Activated CD8-positive, alpha-beta memory T cell treated with anti-CD3 and anti-CD28 coated beads for 4 hours (primary cell): ENCODE measurements at regions not wholly inside any gene's neighbourhood (a gene's known extent, or its start where the extent isn't known, plus 50 kb on each side); places are given as distances from the start of the nearest gene placed in this dataset.
"Not testable (repeated sequence)": the region's sequence is repeated elsewhere in the genome, so short reads cannot be mapped to it uniquely, and the experiment has no call there.

Source experiments
- DNase-seq, 2 donors: peaks; one replicate each; pipeline ENCODE4 v3.0.0-alpha.2; 2020; ENCODE audit warnings: low read depth in 2 of 2

GRCh38 chr1:228824366-228824765 lies 89.1 kb downstream of the RHOU start:
- DNase-seq, result no peak

- DNase-seq, result no peak
Measured at GRCh38 chr1:228825041-228825440, 89.8 kb downstream of the RHOU start.

- DNase-seq, result no peak
Measured at GRCh38 chr1:228825840-228826484, 90.7 kb downstream of the RHOU start.

GRCh38 chr1:228827019-228827418 lies 91.7 kb downstream of the RHOU start:
- DNase-seq, result no peak

GRCh38 chr1:228828151-228828550 lies 92.9 kb downstream of the RHOU start:
- DNase-seq, result no peak

DNA sequence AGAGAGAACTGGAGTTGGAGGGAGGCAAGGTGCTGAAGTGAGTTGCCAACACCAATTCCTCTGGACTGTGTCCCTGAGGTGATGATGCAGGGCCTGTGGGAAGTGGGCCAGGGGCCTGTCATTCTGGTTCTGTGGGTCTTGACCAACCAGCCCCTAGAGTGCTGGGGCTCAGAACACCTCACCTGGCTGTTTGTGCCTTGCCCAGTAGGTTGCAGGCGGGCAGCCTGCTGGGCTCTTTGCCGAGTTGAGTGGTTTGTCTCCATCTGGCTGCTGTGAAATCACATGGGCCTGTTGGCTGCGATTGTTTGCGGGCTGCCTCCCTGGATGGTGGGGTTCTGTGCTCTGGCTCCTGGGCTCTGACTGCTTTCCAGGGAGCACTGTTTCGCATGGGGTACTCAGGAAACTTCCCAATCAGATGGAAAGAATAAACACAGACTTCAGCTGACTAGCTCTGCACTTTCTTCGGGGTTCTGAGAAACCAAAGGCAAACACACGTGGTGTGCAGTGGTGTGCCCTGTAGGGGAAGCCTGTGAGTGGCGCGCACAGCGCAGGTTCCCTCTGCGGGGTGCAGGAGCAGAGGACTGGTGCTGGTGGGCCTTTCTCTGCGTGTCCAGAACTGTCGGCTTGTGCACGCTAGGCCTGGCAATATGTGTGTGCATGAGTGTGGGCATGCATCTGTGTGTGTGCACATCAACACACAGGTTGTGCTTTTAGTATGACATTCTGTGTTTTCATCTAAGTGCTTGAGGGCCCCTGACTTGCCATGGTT lies 95.1 kb downstream of the RHOU start:
- no peak for DNase-seq

- DNase-seq, result no peak
Measured at GRCh38 chr1:228830954-228831481, 95.7 kb downstream of the RHOU start.

DNA sequence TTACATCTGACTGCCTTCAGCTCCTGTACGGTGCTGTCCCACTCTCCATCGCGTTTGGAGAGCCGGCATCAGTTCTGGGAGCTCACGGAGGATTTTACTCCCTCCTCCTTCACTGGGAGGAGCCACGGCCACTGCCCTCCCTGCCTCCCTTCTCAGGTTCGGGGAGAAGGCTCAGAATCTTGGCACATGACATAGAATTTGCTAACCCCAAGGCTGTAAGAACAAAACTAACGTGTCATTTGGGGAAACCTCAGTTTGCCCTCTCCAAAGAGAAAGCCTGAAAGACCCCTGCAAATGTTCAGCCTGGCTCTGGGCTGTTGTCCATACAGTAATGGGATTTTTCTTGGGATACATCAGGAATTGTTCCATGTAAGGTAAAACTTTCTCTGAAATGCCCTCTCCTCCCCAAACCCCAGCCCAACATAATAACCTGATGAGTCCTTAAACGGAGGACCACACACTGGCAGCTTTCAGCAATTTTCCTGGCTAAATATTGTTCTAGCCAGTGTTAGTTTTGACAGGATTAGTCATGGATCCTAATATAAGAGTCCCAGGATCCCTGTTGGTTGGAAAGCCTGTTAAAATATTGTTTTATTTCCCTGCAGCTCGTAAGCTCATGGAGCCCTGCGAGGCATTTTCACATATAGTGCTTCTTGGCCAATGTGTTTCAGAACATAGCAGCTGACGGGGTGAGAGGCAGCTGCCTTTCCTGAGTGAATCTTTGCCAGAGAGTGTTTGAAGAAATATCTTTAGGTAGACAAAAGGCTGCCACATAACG lies 98.8 kb downstream of the RHOU start:
- DNase-seq, result no peak

GRCh38 chr1:228835456-228835855 lies 100.2 kb downstream of the RHOU start:
- DNase-seq, result no peak

GRCh38 chr1:228835911-228836310 lies 100.6 kb downstream of the RHOU start:
- no peak for DNase-seq

DNA sequence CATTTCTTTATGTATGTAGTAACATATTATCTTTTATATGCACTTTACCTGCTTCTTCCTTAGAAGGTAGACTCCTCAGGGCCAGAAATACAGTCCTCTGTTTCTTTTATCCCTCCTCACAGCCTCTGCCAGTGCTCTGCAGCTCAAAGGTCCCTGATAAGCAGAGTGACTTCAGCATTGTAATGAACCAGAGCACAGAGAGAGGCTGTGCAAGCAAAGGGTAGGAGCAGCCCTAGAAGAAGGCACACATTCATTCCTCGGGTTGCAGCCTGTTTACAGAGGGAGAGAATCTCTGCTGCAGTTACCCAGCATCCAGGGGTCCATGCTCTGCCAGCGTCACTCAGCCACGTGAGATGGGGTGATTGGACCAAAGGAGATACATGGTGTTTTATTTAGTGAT lies 101.1 kb downstream of the RHOU start:
- no peak for DNase-seq

DNA sequence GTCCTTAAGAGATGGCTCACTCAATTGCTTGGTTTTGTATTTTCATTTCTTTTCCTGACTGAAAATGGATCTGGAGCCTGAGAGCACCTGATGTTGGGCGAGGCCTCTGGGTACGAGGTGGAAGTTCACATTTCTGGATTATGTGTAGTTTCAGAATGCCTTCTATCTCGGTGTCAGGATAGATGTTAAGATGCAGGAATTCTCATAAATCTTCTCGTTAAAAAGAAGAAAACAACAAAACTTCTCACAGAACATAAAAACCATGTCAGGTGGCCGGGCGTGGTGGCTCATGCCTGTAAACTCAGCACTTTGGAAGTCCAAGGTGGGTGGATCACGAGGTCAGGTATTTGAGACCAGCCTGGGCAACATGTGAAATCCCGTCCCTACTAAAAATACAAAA lies 101.8 kb downstream of the RHOU start:
- no peak for DNase-seq

GRCh38 chr1:228837817-228838716 lies 102.8 kb downstream of the RHOU start:
- no peak for DNase-seq

DNA sequence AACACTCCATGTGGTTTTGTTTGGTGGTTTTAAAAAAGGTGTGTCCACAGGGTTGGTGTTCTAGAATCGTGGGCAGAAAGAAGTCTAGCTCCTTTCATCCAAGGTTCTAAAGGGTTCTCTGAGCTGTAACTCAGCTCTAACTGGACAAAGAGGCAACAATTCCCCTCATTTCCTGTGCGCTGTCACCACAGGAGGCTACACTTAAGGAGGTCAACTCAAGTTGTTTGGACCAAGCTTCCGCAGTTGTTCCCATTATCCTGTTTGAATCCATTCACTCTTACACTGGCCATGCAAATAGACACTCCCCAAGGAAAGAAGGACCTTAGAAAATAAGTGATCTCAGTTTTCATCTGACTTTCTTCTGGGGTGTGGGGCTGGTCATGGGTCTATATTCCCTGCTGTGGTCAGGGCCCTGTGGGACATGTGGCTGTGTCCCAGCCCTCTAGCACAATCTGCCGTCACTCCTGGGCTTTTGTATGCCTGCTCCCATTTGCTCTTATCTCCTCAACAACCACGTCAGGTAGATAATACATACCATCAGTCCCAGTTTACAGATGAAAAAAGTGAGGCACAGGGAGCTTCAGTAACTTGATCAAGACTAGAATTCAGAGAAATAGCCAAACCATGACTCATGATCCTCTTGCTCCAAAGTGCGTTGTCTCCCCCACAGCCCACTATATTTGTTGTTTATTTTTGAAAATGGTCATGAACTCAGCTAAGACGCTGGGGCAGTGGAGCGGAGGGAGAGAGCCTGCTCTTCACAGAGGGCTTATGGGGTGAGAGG lies 103.6 kb downstream of the RHOU start:
- DNase-seq, result no peak

DNA sequence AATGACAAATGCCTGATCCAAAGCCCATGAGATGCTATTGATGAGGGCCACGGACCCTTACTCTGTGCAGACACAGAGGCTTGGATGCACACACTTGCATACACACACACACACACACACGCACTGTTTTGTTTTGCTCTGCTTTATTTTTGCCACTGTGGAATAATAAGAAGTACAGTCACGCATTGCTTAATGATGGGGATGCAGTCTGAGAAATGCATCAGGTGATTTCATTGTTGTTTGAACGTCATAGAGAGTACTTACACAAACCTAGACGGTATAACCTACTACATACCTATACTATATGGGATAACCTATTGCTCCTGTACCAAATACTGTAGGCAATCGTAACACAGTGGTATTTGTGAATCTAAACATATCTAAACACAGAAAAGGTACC lies 104.4 kb downstream of the RHOU start:
- no peak for DNase-seq

DNA sequence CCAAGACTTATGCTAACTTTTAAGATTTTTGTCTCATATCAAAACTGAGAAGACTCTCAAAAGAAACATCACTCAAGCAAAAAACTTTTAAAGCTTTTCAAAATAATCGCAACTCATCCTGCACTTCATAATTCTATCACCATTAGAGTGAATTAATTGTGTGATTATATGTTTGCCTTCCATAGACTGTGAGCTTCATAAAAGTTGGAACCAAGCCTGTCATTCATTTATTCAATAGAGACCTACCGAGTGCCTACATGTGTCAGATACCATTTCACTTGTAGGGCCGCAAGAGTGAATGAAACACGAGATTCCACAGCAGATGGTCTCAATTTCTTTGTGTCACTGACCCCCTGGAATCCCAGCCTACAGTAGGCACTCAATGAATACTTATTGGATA lies 106.4 kb downstream of the RHOU start:
- no peak for DNase-seq

GRCh38 chr1:228842094-228842775 lies 107.0 kb downstream of the RHOU start:
- DNase-seq, result no peak

DNA sequence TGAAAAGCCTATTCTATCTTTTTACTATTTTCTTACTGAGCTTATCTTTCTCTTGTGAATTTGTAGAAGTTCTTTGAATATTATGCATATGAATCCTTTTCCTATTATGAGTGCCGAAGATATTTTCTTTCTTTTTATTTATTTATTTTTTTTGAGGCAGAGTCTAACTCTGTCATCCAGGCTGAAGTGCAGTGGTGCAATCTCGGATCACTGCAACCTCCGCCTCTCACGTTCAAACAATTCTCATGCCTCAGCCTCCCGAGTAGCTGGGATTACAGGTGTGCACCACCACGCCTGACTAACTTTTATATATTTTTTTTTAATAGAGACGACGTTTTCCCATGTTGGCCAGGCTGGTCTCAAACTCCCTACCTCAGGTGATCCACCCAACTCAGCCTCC lies 109.8 kb downstream of the RHOU start:
- DNase-seq, result no peak

GRCh38 chr1:228846952-228847351 lies 111.7 kb downstream of the RHOU start:
- DNase-seq, result no peak

- not testable (repeated sequence) for DNase-seq
Measured at GRCh38 chr1:228847451-228847850, 112.2 kb downstream of the RHOU start.
